Progenitor cell of endocrine pancreas (in vitro differentiated cells): ENCODE measurements at regions not wholly inside any gene's neighbourhood (a gene's known extent, or its start where the extent isn't known, plus 50 kb on each side); places are given as distances from the start of the nearest gene placed in this dataset.

ENCODE experiments used
- DNase-seq: peaks from one replicate; pipeline ENCODE4 v3.0.0; 2021; ENCODE audit warnings: low spot score; ENCODE audit not compliant: unreplicated experiment
- H3K27ac Mint-ChIP-seq: 2 replicates; pipeline ENCODE4 v1.8.0; 2021; ENCODE audit warnings: mild to moderate bottlenecking, moderate library complexity, mixed read lengths
- H3K27me3 Mint-ChIP-seq: 2 replicates; pipeline ENCODE4 v1.8.0; 2021; ENCODE audit warnings: mixed read lengths
- H3K36me3 Mint-ChIP-seq: 2 replicates; pipeline ENCODE4 v1.8.0; 2022; ENCODE audit warnings: mixed read lengths; ENCODE audit not compliant: insufficient read depth
- H3K4me1 Mint-ChIP-seq: 2 replicates; pipeline ENCODE4 v1.8.0; 2021; ENCODE audit warnings: low read depth, mixed read lengths
- H3K4me3 Mint-ChIP-seq: 2 replicates; pipeline ENCODE4 v1.8.0; 2021; ENCODE audit warnings: low read depth, mild to moderate bottlenecking, moderate library complexity, mixed read lengths
- H3K9me3 Mint-ChIP-seq: 2 replicates; pipeline ENCODE4 v1.8.0; 2021; ENCODE audit warnings: low read depth, mixed read lengths
- CTCF ChIP-seq: fragments of 200-600 bp; sonication (generic); IDR thresholded peaks from one replicate; pipeline ENCODE4 v1.5.0; 2021; ENCODE audit warnings: antibody characterized with exemption, mild to moderate bottlenecking; ENCODE audit not compliant: unreplicated experiment

GRCh38 chr16:64321066-64321465 is 800.8 kb downstream of the CDH11 start:
- no peaks in the 10 kb centered on the region for H3K36me3 Mint-ChIP-seq
- no peak for TF ChIP-seq CTCF
- H3K27ac Mint-ChIP-seq = no peak overlapping the region
- H3K27me3 Mint-ChIP-seq = peaks cover 2% of the 10 kb centered on the region
- H3K4me1 Mint-ChIP-seq = no peaks in the 10 kb centered on the region
- DNase-seq = no peak
- H3K9me3 Mint-ChIP-seq = no peaks in the 10 kb centered on the region
- no peak overlapping the region for H3K4me3 Mint-ChIP-seq

- TF ChIP-seq CTCF = no peak
- H3K9me3 Mint-ChIP-seq = no peaks in the 10 kb centered on the region
- H3K36me3 Mint-ChIP-seq = no peaks in the 10 kb centered on the region
- H3K4me3 Mint-ChIP-seq = no peak overlapping the region
- DNase-seq = no peak
- peaks cover 8% of the 10 kb centered on the region for H3K4me1 Mint-ChIP-seq
- peaks cover 6% of the 10 kb centered on the region for H3K27me3 Mint-ChIP-seq
- no peak overlapping the region for H3K27ac Mint-ChIP-seq
Observed at GRCh38 chr16:64317601-64318000, 804.3 kb downstream of the CDH11 start.

- H3K36me3 Mint-ChIP-seq = no peaks in the 10 kb centered on the region
- peaks cover 9% of the 10 kb centered on the region for H3K4me1 Mint-ChIP-seq
- peaks cover 5% of the 10 kb centered on the region for H3K9me3 Mint-ChIP-seq
- no peak for TF ChIP-seq CTCF
- peaks cover 6% of the 10 kb centered on the region for H3K27me3 Mint-ChIP-seq
- H3K27ac Mint-ChIP-seq = no peak overlapping the region
- H3K4me3 Mint-ChIP-seq = no peak overlapping the region
- DNase-seq = no peak
Observed at GRCh38 chr16:64313726-64314125, 808.1 kb downstream of the CDH11 start.

- Mint-ChIP-seq H3K4me1 (peaks cover 9% of the 10 kb centered on the region), H3K9me3 (peaks cover 5% of the 10 kb centered on the region), H3K4me3 (no peak overlapping the region), H3K36me3 (no peaks in the 10 kb centered on the region), H3K27me3 (peaks cover 8% of the 10 kb centered on the region), H3K27ac (no peak overlapping the region)
- DNase-seq = no peak
- TF ChIP-seq CTCF = no peak
Observed at GRCh38 chr16:64312980-64313379, 808.9 kb downstream of the CDH11 start.

GRCh38 chr16:64312292-64312691 is 809.6 kb downstream of the CDH11 start:
- Mint-ChIP-seq H3K27me3 (peaks cover 12% of the 10 kb centered on the region), H3K27ac (no peak overlapping the region), H3K36me3 (no peaks in the 10 kb centered on the region), H3K4me1 (peaks cover 9% of the 10 kb centered on the region), H3K4me3 (no peak overlapping the region), H3K9me3 (peaks cover 5% of the 10 kb centered on the region)
- no peak for TF ChIP-seq CTCF
- DNase-seq = no peak
